Neutrophil (primary cell): ENCODE measurements at regions not wholly inside any gene's neighbourhood (a gene's known extent, or its start where the extent isn't known, plus 50 kb on each side); places are given as distances from the start of the nearest gene placed in this dataset.

Source experiments
- H3K27ac ChIP-seq: fragments of 200-600 bp; sonication (generic); 2 replicates; pipeline ENCODE4 v1.5.1; 2016; ENCODE audit warnings: mild to moderate bottlenecking, moderate library complexity
- H3K27me3 ChIP-seq: fragments of 200-600 bp; sonication (generic); 2 replicates; pipeline ENCODE4 v1.6.0; 2016; ENCODE audit warnings: mild to moderate bottlenecking
- H3K36me3 ChIP-seq: fragments of 200-600 bp; sonication (generic); 2 replicates; pipeline ENCODE4 v1.5.1; 2017
- H3K4me1 ChIP-seq, 2 experiments: fragments of 200-600 bp in 1 of 2; sonication (generic) in 1 of 2; 1 replicate in 1 of 2; 2 replicates in 1 of 2; pipeline versions ENCODE4 v1.5.1 to v1.6.1; 2013 to 2016; ENCODE audit warnings: low read depth in 1 of 2, low read length in 1 of 2, mild to moderate bottlenecking in 1 of 2, moderate library complexity in 1 of 2; ENCODE audit not compliant: control insufficient read depth in 1 of 2, insufficient read depth in 1 of 2
- H3K4me3 ChIP-seq, 2 experiments: fragments of 200-600 bp in 1 of 2; sonication (generic) in 1 of 2; 1 replicate in 1 of 2; 2 replicates in 1 of 2; pipeline ENCODE4 v1.5.1; 2013 to 2016; ENCODE audit warnings: low read depth in 1 of 2, low read length in 1 of 2, mild to moderate bottlenecking in 1 of 2, moderate library complexity in 1 of 2
- H3K9me3 ChIP-seq: fragments of 200-600 bp; sonication (generic); 2 replicates; pipeline ENCODE4 v1.5.1; 2016
- CTCF ChIP-seq: fragments of 200-600 bp; sonication (generic); IDR thresholded peaks from 2 replicates; pipeline ENCODE4 v1.5.1; 2016; ENCODE audit warnings: antibody characterized with exemption

- Histone ChIP-seq H3K4me1 (no peaks in the 10 kb centered on the region), H3K36me3 (no peaks in the 10 kb centered on the region), H3K4me3 (no peak overlapping the region), H3K9me3 (no peaks in the 10 kb centered on the region), H3K27me3 (no peaks in the 10 kb centered on the region), H3K27ac (no peak overlapping the region)
- no peak for TF ChIP-seq CTCF
These were observed 1047.6 kb upstream of the ACO1 start for GRCh38 chr9:31336841-31337240.

DNA sequence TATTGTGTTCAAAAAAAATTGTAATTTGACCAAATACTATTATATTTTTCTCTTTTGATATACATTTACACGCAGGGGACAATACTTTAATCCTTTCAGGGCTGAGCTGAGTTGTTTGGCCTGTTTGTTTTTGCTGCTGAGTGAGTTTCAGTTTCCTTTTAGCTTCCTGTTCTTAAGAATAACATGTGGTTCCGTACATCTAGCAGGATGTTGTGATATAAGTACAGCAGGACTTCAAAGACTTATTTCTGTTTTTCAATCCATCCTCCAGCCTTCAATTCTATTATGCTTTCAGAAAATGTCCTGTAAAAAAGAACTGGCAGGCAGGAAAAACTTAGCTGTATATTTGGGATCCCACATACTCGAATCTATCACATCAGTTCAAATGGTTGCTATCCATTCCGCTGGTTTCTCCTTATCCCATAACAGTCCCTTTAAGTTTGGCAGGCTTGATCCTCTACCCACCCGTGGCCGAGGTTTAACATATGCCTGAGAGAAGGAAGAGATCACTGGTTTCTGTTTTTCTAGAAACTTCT is 1037.3 kb upstream of the ACO1 start:
- H3K4me3 ChIP-seq, result no peak overlapping the region
- H3K27me3 ChIP-seq, result no peaks in the 10 kb centered on the region
- no peaks in the 10 kb centered on the region for H3K36me3 ChIP-seq
- H3K9me3 ChIP-seq, result no peaks in the 10 kb centered on the region
- TF ChIP-seq CTCF, result no peak
- H3K27ac ChIP-seq, result no peak overlapping the region
- no peaks in the 10 kb centered on the region for H3K4me1 ChIP-seq

DNA sequence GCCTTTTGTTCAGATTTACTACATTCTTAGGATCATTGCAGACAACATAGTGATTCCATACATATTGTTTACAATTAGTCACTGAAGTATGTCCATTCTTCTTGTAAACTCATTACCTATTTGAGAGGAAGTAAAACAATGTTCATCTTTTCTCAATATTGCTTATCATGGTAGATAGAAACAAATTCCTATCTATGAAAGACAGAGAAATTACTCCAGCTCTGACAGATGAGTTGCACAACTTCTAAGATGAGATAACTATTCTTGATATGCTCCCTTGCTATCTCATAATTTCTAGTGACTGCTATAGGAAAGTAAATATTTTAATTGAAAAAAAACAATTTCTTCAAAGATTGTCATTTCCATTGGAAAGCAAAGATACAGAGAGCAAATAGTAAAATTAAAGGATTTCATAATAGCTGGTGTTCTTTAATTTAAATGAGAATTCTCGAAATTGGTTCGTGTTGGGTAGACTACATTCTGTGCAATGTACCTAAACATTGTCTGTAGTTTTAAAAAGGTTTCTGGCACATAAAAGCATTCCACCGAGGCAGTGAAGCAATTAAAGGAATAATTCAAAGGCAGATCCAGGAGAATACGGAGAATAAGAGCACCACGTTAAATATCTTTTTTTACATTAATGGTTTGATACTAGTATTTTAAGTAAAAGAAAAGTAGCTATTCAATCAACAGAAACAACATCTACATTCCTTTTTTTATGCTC is 1029.1 kb upstream of the ACO1 start:
- H3K4me3 ChIP-seq, result no peak overlapping the region
- TF ChIP-seq CTCF, result no peak
- no peak overlapping the region for H3K27ac ChIP-seq
- no peaks in the 10 kb centered on the region for H3K36me3 ChIP-seq
- no peaks in the 10 kb centered on the region for H3K4me1 ChIP-seq
- no peaks in the 10 kb centered on the region for H3K9me3 ChIP-seq
- H3K27me3 ChIP-seq, result no peaks in the 10 kb centered on the region

GRCh38 chr9:31355965-31356364 is 1028.5 kb upstream of the ACO1 start:
- Histone ChIP-seq H3K27ac (no peak overlapping the region), H3K4me1 (no peaks in the 10 kb centered on the region), H3K4me3 (no peak overlapping the region), H3K27me3 (no peaks in the 10 kb centered on the region), H3K36me3 (no peaks in the 10 kb centered on the region), H3K9me3 (no peaks in the 10 kb centered on the region)
- TF ChIP-seq CTCF, result no peak

DNA sequence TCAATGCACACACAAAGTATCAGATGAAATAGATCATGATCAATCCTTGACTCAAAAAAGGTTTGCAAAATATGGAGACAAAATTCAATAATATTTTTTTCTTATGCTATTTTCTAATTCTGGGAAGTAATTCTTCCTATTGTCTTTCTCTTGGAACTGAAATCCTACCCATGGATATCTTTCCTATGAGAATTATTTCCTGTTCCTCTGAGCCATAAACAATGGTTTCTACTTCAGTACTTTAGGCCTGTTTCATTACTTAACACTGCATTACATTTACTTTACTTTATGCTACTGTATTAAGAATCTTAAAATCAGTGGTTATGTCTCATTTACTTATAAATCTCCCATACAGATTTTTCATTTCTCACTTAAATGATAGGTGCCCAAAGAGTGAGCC is 1025.4 kb upstream of the ACO1 start:
- Histone ChIP-seq H3K9me3 (no peaks in the 10 kb centered on the region), H3K27me3 (no peaks in the 10 kb centered on the region), H3K36me3 (no peaks in the 10 kb centered on the region), H3K4me1 (no peaks in the 10 kb centered on the region), H3K27ac (no peak overlapping the region), H3K4me3 (no peak overlapping the region)
- no peak for TF ChIP-seq CTCF
